NAMALWA (cell line): ENCODE measurements at regions not wholly inside any gene's neighbourhood (a gene's known extent, or its start where the extent isn't known, plus 50 kb on each side); places are given as distances from the start of the nearest gene placed in this dataset.

ENCODE experiments used
- DNase-seq: peaks from one replicate; pipeline ENCODE4 v3.0.0-alpha.2; 2015; ENCODE audit warnings: low spot score

DNA sequence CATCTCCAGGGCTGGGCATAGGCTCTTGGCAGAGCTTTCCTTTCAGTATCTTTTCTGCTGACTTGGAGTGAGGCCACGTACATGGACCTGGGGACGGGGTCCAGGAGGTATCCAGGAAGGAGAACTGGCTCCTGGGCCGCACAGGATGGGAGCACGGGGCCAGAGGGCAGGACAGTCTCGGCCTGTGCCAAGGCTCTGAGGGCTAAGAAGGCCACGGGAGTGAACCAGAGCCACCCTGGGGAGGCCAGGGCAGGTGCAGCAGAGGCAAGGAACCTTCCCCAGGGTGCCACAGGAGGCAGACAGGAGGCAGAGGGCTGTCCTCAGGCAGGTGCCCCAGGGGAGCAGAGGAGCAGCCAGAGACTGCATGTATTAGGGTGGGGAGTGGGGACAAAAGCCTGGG, 50.3 kb downstream of the PLXNA1 start:
- DNase-seq: no peak

DNA sequence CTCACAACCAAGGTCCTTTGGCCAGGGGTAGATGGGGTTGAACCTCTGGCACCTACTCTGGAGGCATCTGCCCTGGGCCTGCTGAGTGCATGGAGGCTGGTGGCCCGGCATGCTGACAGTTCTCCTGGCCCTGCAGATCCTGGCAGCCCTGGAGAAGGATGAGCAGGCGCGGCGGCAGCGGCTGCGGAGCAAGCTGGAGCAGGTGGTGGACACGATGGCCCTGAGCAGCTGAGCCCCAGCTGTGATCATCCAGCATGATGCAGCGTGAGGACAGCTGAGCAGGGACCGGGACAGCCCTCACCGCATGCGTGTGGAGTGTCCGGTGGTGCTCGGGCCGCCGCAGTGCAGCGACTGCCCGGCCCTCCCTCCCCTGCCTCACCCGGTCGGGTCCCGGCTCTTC, 50.9 kb downstream of the PLXNA1 start:
- no peak for DNase-seq

DNA sequence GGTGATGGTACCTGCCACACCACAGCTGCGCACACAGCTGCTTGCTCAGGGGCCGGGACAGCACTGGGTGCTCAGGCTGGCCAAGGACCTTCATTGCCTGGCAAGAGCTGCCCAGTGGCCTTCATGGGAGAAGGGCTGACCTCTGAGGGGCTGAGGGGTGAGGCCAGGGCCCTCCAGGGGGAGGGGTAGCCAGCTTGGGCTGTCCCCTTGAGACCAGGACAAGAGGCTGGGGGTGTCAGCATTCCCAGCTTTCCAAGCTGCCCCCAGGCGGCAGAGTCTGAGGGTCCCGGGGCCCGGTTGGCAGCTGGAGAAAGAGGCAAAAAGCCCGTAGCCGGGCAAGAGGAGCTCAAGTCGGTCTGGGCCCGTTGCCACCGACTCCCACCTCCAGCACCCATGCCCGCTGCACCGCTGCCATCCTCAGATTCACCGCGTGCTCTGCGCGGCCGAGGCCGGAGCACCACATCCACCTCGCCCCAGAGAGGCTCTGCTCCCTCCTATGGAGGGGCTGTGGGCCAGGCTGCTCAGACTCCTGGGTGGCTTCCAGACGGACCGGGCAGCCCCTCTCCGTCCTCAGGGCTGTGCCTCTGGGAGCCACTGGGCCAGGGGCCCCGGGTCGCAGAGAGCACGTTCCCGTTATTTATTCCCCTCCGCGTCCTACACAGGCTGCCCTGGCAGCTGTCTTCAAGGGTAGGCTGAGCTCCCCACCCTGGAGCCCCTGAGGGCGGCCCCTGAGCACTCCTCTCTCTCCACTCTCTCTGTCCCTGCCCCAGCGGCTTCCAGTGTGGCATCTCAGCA, 51.5 kb downstream of the PLXNA1 start:
- no peak for DNase-seq

DNA sequence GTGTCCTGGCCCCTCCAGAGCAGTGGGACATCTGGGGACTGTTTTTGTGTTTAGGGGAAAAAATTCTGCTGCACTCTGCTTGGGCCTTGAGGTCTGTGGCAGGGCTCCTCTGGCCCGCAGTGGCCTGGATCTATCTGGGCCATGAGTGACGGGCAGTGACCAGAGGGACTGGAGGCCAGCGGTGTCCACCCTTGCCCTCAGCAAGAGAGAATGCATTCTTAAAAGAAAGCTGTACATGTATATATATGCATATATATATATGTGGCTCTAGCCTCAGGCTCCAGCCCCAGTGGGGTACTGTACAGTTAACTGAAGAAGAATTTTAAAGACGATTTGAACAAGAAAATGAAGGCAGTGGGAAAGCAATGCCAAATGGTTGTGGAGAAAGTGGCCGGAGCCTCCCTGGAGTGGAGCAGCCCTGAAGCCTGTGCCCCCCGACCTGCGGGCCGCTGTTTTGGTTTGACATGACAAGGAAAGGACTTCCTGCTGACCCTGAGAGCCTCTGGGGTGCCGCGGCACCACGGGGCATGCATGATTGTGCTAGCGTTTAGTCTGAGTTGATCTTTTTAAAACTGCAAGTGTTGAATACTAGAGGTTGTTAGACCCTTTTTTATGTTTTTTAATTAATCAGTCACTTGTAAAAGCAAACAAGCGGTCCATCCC, 52.2 kb downstream of the PLXNA1 start:
- DNase-seq: no peak

DNA sequence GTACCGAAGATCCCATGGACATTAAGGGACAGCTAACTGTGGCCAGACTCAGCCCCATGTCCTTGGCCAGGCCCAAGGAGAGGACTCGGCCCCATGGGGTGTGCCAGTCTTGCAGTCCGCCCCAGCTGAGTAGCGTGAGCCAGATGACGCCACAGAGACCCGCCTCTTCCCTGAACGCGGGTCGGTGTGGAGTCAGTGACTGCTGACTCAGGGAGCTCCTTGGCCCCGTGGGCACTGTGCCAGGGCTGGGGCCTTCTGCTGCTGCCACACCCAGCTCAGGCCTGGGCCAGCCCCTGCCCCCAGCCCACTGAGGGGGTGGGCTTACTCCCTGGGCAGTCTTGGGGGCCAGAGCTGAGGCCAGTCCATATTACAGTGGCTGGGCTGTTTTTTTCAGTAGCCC, 52.8 kb downstream of the PLXNA1 start:
- DNase-seq: no peak

DNA sequence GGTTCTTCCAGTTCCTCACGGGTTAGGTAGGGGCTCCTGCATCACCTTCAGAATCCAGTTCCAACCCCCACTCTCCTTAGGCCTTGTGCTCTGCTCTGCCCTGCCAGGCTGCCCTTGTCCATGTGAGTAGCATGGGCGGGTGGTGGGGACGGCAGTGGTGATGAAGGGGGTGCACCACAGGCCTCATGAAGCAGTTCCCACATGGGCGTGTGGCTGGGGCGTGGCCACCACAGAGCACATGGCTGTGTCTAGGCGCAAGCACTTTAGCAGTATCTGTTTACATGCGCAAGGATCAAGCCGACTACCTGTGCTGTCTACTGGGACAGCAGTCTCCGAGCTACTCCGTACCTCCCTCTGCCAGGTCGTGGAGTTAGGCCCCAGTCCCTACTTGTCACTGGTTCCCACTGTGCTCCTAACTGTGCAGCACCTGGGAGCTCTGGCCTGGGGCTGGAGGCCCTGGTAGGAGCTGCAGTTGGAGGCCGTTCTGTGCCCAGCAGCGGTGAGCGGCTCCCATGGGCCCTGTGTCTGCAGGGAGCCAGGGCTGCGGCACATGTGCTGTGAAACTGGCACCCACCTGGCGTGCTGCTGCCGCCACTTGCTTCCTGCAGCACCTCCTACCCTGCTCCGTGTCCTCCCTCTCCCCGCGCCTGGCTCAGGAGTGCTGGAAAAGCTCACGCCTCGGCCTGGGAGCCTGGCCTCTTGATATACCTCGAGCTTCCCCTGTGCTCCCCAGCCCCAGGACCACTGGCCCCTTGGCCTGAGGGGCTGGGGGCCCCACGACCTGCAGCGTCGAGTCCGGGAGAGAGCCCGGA, 53.5 kb downstream of the PLXNA1 start:
- no peak for DNase-seq

DNA sequence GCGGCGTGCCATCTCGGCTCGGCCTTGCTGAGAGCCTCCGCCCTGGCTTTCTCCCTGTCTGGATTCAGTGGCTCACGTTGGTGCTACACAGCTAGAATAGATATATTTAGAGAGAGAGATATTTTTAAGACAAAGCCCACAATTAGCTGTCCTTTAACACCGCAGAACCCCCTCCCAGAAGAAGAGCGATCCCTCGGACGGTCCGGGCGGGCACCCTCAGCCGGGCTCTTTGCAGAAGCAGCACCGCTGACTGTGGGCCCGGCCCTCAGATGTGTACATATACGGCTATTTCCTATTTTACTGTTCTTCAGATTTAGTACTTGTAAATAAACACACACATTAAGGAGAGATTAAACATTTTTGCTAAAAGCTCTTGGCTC, 54.1 kb downstream of the PLXNA1 start:
- DNase-seq: no peak

DNA sequence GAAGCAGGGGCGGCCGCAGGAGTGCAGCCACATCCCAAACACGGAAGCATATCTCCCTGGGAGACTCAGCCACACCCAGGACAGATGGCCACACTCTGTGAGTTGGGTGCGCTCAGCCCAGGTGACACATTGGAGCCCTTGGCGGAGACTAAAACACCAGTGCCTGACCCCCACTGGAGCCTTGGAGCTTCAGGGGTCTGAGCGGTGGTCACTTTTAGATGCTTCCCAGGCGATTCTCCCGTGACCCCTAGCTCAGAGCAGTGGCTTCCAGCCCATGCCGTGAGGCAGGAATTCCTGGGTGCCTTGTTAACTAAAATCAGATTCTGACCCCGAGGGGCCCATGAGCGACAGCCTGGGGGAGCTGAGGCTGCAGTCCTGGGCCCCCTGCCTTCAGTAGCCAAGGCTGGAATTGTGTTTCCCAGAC, 54.5 kb downstream of the PLXNA1 start:
- no peak for DNase-seq

DNA sequence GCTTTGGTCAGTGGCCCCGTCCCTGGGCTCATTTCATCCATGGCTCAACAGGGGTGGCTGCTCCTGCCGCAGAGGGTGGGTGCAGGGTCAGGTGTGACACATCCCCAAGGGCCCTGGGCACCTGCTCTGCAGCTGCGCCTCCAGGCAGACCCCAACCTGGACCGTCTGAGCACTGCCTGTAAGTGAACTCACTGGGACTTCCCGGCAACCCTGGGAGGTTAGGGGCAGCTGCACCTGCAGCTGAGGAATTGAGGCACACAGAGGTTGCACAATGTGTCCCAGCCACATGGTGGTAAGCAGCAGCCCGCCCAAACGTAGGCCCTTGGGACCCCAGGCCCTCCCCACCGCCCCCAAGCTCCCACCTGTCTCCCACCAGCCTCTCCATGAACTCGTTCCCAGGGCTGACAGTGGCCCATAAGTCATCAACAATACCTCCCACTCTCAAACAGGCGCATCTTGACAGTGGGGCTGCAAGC, 55.1 kb downstream of the PLXNA1 start:
- peak; percentile 11 for DNase-seq

DNA sequence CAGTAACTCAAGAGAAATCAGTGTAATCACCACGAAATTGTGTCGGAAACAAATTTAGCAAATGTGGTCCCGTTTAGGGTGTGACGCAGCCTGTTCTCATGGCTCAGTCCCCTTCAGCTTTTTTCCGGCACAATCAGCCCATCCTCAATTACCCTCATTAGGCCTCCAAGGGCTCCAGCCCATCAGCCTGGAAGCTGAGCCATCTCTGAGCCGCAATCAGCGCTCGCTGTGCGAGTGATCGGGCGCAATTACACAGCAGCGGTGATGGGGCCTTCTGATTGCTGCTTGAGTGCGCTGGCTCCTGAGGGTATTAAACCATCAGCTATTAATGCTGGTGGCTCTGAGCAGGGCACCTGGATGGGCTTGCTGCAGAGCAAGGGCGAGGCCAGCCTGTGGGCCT, 55.6 kb downstream of the PLXNA1 start:
- DNase-seq: no peak

DNA sequence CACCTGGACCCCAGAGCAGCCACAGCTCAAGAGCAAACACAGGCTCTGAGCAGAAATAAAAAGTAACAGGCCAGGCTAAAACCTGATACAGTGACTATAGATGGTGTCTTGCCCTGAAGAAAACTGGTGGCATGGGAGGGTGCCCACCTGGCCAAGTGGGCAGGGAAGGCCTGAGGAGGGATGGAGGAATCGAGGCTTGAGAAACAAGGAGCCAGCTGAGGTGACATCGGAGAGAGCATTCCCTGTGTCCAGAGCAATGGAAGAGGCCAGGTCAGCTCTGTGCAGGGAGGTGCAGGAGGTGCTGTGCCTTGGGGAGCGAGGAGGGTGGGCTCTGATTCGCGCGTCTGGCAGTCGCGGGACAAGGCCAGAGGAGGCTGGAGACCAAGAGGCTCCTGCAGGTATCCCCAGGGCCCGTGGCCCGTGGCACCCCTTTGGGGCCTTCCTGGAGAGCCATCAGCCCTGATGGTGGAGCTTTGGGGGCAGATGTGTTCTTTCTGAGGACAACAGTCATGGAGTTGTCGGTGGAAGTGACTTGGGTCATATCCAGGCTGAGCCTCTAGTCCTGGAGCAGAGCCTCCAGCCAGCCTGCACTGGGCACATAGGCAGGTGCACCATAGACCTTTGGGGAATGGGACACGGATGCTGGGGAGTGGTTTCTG, 56.1 kb downstream of the PLXNA1 start:
- DNase-seq: no peak

DNA sequence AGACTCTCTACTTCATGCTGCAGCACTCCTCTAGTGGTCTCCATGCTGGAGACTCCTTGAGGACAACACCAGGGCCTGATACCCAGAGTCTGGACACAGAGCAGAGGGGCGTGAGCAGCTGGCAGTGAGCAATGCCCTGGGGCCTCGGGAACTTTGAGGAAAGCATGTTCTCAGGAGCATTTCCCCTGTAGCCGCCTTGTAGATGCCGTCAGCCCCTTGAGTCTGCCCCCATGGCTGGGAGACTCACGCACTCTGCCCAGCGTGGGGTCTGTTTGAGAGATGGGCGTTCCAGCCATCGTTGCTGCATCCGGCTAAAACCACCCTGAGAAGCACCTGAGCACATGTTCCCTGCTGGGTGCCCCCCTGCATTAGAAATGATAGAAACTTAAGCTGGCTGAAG, 56.8 kb downstream of the PLXNA1 start:
- no peak for DNase-seq

DNA sequence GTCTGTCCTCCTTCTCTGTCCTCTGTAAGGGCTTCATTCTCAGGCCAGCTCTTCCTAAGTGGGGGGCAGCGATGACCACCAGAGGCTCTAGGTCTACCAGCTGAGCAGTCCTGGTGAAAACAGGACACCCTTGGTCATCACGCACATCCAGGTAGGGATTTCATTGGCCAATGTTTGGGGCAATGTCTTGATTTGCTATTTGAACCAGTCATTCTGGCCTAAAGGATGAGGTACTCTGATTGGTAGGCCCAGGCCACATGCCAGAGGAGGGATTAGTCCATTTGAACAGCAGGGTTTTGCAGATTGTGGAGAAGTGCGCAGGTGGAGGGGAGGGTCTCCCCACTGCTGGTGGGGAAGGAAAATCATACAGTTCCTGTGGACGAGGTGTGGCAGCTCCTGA, 57.3 kb downstream of the PLXNA1 start:
- DNase-seq: no peak

DNA sequence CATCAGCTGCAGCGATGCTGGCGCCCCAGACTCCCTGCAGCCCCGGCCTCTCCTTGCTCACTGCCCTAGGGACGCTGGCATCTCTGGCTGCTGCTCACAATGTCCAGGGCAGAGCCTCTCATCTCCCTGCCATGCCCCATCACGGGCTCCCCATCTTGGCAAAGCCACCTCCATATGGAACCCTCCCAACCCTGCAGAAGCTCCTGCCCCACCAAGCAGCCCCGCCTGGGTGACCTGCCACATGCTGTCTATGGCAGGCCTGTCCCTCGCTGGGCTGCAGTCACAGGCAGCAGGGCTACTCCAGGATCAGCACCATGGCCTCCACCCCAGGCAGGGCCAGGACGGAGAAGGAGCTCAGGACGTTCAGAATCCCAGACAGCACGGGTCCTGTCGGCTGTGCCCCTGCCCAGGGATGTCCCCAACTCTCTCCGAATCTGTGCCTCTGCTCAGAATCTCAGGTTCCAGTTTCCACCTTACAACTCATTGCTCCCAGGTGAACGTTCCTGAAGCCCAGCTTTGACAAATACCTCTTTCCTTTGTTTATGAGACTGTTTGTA, 58.4 kb downstream of the PLXNA1 start:
- DNase-seq: no peak

DNA sequence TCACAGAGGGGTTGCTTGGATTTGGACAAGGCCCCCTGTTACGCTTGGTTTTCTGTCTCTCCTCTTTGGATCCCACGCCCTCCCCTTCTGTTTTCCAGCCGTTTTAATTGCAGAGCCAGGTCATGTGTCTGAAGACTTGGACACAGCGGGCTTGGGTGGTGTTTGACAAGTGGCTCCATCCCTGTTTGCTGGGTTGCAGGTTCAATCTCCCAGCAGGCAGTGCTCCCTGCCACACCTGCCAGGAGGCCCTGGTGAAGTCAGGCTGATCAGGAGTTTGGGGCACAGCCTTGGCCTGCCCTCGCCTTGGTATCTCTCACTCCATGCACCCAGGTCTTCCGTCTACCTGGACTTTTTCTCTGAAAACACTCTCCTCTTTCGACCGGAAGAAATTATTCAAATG, 59.0 kb downstream of the PLXNA1 start:
- no peak for DNase-seq

DNA sequence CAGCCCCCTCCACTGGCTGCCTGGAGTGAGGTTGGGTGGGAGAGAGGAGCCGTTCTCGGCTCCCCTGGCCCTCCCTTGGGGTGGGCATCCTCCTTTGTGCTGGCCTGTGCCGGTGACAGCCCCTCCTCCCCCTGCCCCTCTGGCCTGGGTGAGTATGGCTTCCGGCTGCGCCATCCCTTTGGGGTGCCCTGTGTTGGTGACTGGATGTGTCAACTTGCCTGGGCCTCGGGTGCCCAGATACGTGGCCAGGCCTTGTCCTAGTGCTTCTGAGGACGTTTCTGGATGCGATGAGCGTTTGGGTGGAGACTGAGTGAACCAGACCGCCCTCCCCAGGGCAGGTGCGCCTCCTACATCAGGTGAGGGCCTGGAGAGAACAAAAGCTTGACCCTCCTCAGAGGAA, 59.7 kb downstream of the PLXNA1 start:
- DNase-seq: no peak

DNA sequence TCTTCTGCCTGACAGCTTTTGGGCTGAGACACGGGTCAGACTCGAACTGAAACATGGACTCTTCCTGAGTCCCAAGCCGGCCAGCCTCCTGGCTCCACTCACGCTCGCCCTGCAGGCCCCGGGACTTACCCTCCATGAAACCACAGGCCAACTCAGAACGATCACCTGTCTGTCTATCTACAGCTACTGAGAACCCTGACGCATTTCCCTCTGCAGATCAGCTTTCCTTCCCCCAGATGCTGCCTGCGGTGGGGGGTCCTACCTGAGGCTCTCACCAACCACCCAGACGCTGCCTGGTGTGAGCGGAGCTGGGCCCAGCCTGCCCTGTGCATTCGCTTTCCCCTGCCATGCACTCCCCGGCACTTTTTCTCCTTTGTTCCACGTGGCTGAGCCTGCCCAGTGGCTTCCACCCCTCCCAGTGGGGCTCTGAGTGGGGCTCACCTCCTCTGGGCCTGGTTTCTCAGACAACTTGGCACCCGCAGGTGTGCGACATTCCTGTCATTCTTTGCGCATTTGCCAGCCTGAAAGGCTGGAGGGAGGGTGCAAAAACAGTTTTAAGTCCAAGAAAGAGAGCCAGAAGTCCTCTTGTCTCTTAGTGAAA, 60.2 kb downstream of the PLXNA1 start:
- DNase-seq: no peak

DNA sequence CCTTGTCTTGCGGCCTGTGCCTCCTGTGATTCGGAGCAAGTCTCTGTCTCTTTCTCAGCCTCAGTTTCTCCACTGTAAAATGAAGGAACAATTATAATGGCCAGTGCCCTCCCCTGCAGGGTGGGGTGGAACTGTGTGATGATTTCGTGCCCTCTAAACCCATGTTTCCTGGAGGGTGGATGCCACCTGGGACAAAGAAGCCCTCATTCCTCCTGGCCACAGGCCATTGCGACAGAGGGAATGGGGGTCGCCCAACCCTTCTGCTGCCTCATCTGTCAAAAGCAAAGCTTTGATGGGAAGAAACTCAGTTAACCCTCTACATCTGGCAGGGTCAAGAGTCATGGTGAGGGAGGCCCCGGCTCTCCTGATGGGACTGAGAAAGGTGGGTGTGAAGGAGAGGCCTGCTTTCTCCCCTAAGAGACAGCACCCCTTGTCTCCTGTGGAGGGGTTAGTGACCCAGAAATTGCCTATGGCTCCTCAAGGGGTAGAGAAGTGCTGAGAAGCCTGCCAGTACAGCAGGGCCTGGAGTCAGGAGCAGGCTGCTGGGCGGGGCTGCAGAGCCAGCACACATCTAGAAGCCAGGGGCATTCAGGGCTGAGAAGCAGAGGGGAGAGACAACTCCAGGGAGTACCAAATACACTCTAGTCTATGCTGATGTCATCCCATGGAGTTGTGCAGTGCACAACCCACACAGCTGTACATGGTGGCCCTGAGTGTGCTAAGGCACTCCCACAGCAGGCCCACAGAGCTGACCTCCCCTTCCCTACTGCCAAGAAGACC, 61.0 kb downstream of the PLXNA1 start:
- no peak for DNase-seq

DNA sequence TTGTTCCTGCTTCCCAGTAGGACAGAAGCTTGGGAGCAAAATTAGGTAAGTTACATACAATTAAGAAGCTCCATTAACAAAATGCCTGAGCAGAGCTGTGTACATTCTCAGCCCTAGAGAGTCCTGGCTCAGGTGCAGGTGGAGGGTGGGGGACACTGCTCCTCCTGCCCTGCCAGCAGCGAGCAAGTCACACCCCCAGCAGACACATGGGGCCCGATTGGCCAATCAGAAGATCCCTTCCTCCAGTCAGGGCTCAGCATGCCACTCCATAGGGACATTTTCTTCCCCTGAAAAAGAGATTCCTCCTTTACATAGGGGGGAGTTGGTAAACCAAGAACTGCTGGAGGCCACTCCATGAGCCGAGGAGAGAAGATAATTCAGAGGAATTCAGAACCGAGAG, 62.1 kb downstream of the PLXNA1 start:
- peak; percentile 17 for DNase-seq

DNA sequence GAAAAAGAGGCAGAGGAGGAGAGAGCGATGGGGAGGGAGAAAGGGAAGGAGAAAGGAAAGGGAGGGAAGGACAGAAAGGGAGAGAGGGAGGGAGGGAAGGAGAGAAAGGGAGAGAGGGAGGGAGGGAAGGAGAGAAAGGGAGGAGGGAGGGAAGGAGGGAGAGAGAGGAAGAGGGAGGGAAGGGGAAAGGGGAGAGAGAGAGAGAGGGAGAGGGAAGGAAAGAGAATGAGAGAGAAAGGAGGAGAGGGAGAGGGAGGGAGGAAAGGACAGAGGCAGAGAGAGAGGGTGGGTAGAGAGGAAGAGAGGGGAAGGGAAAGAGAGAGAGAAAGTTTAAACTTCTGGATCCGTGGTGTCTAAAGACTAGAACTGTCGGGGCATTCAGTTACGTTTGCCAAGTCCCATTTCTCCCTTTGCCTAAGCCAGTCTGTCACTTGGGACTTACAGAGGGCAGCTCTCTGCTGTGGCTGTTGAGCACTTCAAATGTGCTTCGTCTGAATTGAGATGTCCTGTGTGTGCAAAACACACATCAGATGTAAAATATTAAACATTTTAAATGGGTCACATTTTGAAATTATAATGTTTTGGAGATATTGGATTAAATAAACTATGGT, 62.6 kb downstream of the PLXNA1 start:
- DNase-seq: no peak
